ENCODE measurements at regions not wholly inside any gene's neighbourhood (a gene's known extent, or its start where the extent isn't known, plus 50 kb on each side); places are given as distances from the start of the nearest gene placed in this dataset.

GRCh38 chr9:79809316-79809876 lies 237.6 kb downstream of the TLE4 start:
- Histone ChIP-seq H3K4me1 (ENCODE audit: insufficient read depth, low read length) (peaks cover 13% of the 10 kb centered on the region; the same call in 1 of the 2 replicates), H3K4me2 (ENCODE audit: low read depth, low read length) (no peak overlapping the region), H3K9me3 (ENCODE audit: low read length) (no peaks in the 10 kb centered on the region; the same call in 1 of the 2 replicates), H4K20me1 (ENCODE audit: insufficient read depth, low read length) (no peaks in the 10 kb centered on the region), H3K4me3 (replicated peaks in 1 of 3; ENCODE audit: insufficient read depth in 1 of 3, low read depth in 2 of 3, low read length in 3 of 3) (no peak overlapping the region), H3K27ac (ENCODE audit: extremely low read length, insufficient read depth, low read length) (no peak overlapping the region), H3K27me3 (ENCODE audit: control insufficient read depth in 1 of 2, insufficient read depth in 2 of 2, low read length in 2 of 2) (no peaks in the 10 kb centered on the region), H3K36me3 (replicated peaks in 1 of 2; ENCODE audit: control insufficient read depth in 1 of 2, insufficient read depth in 2 of 2, low read length in 2 of 2) (no peaks in the 10 kb centered on the region), H3K9ac (ENCODE audit: insufficient read depth, low read depth, low read length) (no peak overlapping the region), H2AFZ (ENCODE audit: low read length) (no peak overlapping the region), H3K79me2 (ENCODE audit: insufficient read depth, low read length) (no peaks in the 10 kb centered on the region)
- in situ Hi-C loops (cut with HindIII; ENCODE audit: extremely low pct_ligation_motif_present, low pct_unique_long_range_greater_than_20kb) (no loop called here), intact Hi-C loops (cut with micrococcal nuclease; ENCODE audit: unreplicated experiment) (no loop called here)
- peak; percentile 61 for ATAC-seq
- FAIRE-seq = no peak
- CTCF ChIA-PET (ENCODE audit: low intra/inter-chr PET ratio, low total read pairs) = no interaction called here
- 1% methylated on average over 2 of the region's 2 CpGs for WGBS (ENCODE audit: low lambda C conversion rate)
- no TSS peak for BruUV-seq (replicated peaks)
- POLR2A ChIA-PET = no interaction called here
- DNase-seq (ENCODE audit: low spot score) = peak; percentile 67
- TF ChIP-seq ZNF883 (CRISPR knock-in tag; IDR thresholded peaks at IDR 0.05; ENCODE audit: not compliant biosample characterization) (no peak), CREB3 (CRISPR knock-in tag; IDR thresholded peaks at IDR 0.05) (no peak), HOXD1 (CRISPR knock-in tag; IDR thresholded peaks at IDR 0.05) (no peak), REPIN1 (CRISPR knock-in tag; IDR thresholded peaks at IDR 0.05; ENCODE audit: borderline replicate concordance, low read depth) (no peak), SP2 (CRISPR knock-in tag; IDR thresholded peaks at IDR 0.05) (no peak), ISL2 (CRISPR knock-in tag; IDR thresholded peaks at IDR 0.05) (0 out of 2 replicates have a peak, but pooled peaks have one; percentile 23), ZBTB7B (CRISPR knock-in tag; IDR thresholded peaks at IDR 0.05) (no peak), ZUFSP (CRISPR knock-in tag; IDR thresholded peaks at IDR 0.05; ENCODE audit: borderline replicate concordance) (no peak), MAFG (CRISPR knock-in tag; IDR thresholded peaks at IDR 0.05) (no peak), HNF4A (CRISPR knock-in tag; IDR thresholded peaks at IDR 0.05) (peak; percentile 45), EP300 (IDR thresholded peaks at IDR 0.05; ENCODE audit: low read depth in 2 of 2, low read length in 2 of 2) (0 out of 4 replicates have a peak, but pooled peaks of 1 of the 2 experiments have one; percentile 5), EP300 (CRISPR knock-in tag; IDR thresholded peaks at IDR 0.05; ENCODE audit: borderline replicate concordance) (no peak), ZNF503 (CRISPR knock-in tag; IDR thresholded peaks at IDR 0.05) (no peak), ZNF3 (CRISPR knock-in tag; IDR thresholded peaks at IDR 0.05) (no peak), SRSF9 (IDR thresholded peaks at IDR 0.05; ENCODE audit: borderline replicate concordance, insufficient read depth, low read depth, low read length, poor library complexity, severe bottlenecking) (no peak)
